Adrenal gland (tissue), 5 donors: ENCODE measurements at regions not wholly inside any gene's neighbourhood (a gene's known extent, or its start where the extent isn't known, plus 50 kb on each side); places are given as distances from the start of the nearest gene placed in this dataset.

Source experiments
- CTCF ChIP-seq, 6 experiments: fragments of 450-650 bp in 4 of 6; fragments of 200-600 bp in 2 of 6; sonication (generic) in 1 of 6; IDR thresholded peaks; 1 replicate in 5 of 6; 2 replicates in 1 of 6; pipeline versions ENCODE4 v1.5.1 to v1.8.0; 2016 to 2021; ENCODE audit warnings: antibody characterized with exemption in 6 of 6, mild to moderate bottlenecking in 2 of 6, moderate library complexity in 1 of 6
- POLR2A ChIP-seq, 2 donors: fragments of 450-650 bp; IDR thresholded peaks; one replicate each; pipeline ENCODE4 v1.6.1; 2017; ENCODE audit warnings: antibody characterized with exemption in 2 of 2, mild to moderate bottlenecking in 2 of 2, moderate library complexity in 1 of 2
- donor health status: DM: no; HTN: no; CAD: no.

DNA sequence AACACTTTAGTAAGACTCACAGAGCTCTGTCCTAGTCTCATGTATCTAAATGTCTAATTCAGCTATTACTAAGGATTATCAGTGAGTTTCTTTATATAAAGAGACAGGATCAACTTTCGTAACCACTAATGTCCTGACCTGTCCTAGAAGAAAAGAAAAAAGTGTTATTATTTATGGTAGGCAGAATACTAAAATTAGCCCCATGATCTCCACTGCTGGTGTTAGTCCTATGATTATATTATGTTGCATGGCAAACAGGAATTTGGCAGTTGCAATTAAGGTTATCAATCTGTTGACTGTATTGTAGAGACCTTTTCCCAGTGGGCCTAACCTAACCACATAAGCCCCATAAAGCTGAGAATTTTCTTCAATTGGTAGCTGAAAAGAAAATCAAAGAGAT lies 132.9 kb upstream of the DIO2 start:
- TF ChIP-seq CTCF (IDR thresholded peaks at IDR 0.05) = no peak
- TF ChIP-seq POLR2A (IDR thresholded peaks at IDR 0.05) = no peak
